ENCODE measurements at regions not wholly inside any gene's neighbourhood (a gene's known extent, or its start where the extent isn't known, plus 50 kb on each side); places are given as distances from the start of the nearest gene placed in this dataset.

DNA sequence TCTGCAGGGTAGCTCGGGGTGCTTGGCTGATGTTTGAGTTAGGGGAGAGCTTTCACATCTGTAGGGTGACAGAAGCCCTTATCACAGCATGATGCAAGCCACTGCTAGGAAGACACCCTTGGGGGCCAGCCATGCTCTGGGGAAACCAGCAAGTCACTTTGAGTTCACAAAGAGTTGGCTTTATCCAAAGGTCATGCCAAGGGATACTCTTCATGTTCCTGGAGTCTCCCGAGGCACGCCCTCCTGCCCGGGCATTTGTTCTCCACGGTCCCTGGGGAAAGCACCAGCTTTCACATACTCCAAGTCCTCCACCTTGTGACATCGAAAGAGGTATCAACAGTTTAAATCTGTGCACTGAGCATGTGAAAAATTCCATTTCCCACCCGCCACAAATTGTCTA lies 227.7 kb downstream of the VAPA start:
- TF ChIP-seq ZNF274 (IDR thresholded peaks at IDR 0.05; ENCODE audit: low read depth, low read length) (no peak), YY1 (IDR thresholded peaks at IDR 0.05; ENCODE audit: insufficient read depth, insufficient read length) (no peak)
